ENCODE measurements at regions not wholly inside any gene's neighbourhood (a gene's known extent, or its start where the extent isn't known, plus 50 kb on each side); places are given as distances from the start of the nearest gene placed in this dataset.

DNA sequence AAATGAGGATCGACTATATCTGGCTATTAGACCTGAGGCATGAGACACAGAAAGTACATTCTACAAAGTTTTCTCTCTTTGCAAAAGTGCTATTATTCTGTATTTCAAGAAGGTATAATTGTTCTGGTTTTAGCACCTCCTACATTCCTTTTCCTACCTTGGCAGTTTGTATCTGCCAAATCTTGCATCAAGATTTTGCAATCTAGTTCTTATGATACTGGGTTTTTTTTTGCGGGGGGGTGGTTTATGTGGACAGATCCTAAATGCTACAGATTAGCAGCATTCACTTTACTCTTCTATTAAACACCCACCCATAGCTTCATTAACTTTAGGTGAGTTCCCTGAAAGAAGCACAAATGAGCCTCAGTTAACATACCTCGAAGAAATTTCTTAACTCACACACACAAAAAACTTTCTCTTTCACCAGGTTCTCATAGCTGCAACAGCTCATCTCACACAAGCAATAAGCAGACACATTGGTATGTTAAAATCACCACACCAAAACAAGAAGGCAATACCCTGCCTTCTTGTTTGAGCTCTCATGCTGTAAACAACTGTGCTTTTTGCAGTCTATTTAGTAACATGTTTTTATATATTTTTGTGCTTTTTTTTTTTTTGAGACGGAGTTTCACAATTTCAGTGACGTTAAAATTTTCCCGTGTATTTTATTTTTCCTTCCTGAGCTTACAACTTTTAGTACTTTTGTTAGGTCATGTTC, 73.0 kb upstream of the VGLL4 start:
- TF ChIP-seq CTCF (conservative IDR thresholded peaks at IDR 0.05), result no peak
- no peak overlapping the region for H3K4me2 ChIP-seq (ENCODE audit: insufficient read depth, insufficient read length, low read length)
- Mint-ChIP-seq H3K27ac (no peak overlapping the region), H3K36me3 (ENCODE audit: insufficient read depth in 1 of 3, low read depth in 3 of 3) (peaks cover 0 to 4% (median 4%) of the 10 kb centered on the region in 3 experiments; a peak in 2 of 7 replicates), H3K4me3 (no peak overlapping the region), H3K27me3 (ENCODE audit: low read depth) (peaks cover 15% of the 10 kb centered on the region), H3K4me1 (peaks cover 33 to 35% of the 10 kb centered on the region in 2 experiments), H3K9me3 (0 out of 5 replicates have a peak, but pooled peaks cover 0 to 3% of the 10 kb centered on the region in 2 experiments)
- H4K8ac ChIP-seq (replicated peaks; ENCODE audit: insufficient read length, low read depth, low read length), result no peak overlapping the region
- H3K79me2 ChIP-seq (ENCODE audit: insufficient read depth, low read length), result peaks cover 2% of the 10 kb centered on the region; the same call in 1 of the 2 replicates
- H4K20me1 ChIP-seq (ENCODE audit: control insufficient read depth, insufficient read depth, insufficient read length), result no peaks in the 10 kb centered on the region
- no CpG with 5 or more reads among the region's 6 CpGs for WGBS (ENCODE audit: extremely low coverage, insufficient read length, low lambda C conversion rate)
- peaks cover 5% of the 10 kb centered on the region for H3K23me2 ChIP-seq (ENCODE audit: insufficient read length, low read depth, low read length, poor library complexity, severe bottlenecking)
- H3K9me3 ChIP-seq (ENCODE audit: control insufficient read depth, low read depth, low read length), result no peaks in the 10 kb centered on the region
- H2BK20ac ChIP-seq (ENCODE audit: low read depth, low read length, poor library complexity, severe bottlenecking), result no peak overlapping the region
- H2AK5ac ChIP-seq (ENCODE audit: insufficient read length, low read length), result no peak overlapping the region
- no peak overlapping the region for H2BK15ac ChIP-seq (ENCODE audit: low read depth, low read length)
- H3T11ph ChIP-seq (ENCODE audit: low read length), result no peak overlapping the region
- no peak overlapping the region for H3K9ac ChIP-seq (ENCODE audit: extremely low read depth, insufficient read length, low read length)
- H2BK12ac ChIP-seq (ENCODE audit: insufficient read length, low read depth, low read length), result no peak overlapping the region
- H2BK5ac ChIP-seq (ENCODE audit: insufficient read length, low read length), result no peak overlapping the region
- no peak for DNase-seq
- no peak overlapping the region for H2BK120ac ChIP-seq (ENCODE audit: low read depth, low read length, poor library complexity, severe bottlenecking)
- no peaks in the 10 kb centered on the region; the same call in none of the 2 replicates for H3K4me1 ChIP-seq (ENCODE audit: insufficient read depth, low read length)
- no peaks in the 10 kb centered on the region for H3K27me3 ChIP-seq (ENCODE audit: insufficient read depth, low read length)
- no peaks in the 10 kb centered on the region for H3K79me1 ChIP-seq (ENCODE audit: insufficient read depth, low read depth, low read length, poor library complexity, severe bottlenecking)
- no peak overlapping the region for H3K14ac ChIP-seq (ENCODE audit: insufficient read depth, low read length)
- no peak overlapping the region for H3K4ac ChIP-seq (ENCODE audit: low read depth, low read length)
- H2AFZ ChIP-seq (ENCODE audit: low read length), result no peak overlapping the region
- H4K5ac ChIP-seq (ENCODE audit: insufficient read length, low read depth, low read length), result no peak overlapping the region
- no peak overlapping the region for H3K23ac ChIP-seq (ENCODE audit: insufficient read length, low read depth, low read length)
- no peak overlapping the region for H3K27ac ChIP-seq (ENCODE audit: insufficient read length, low read depth, low read length)
- no peak overlapping the region for H3K18ac ChIP-seq (ENCODE audit: insufficient read length, low read depth, low read length)
- H3K56ac ChIP-seq (ENCODE audit: insufficient read length, low read depth, low read length), result no peak overlapping the region
- no peak overlapping the region for H4K91ac ChIP-seq (ENCODE audit: insufficient read length, low read depth, low read length)

Measured in H9 (cell line).